Colonic mucosa (tissue), 4 donors: ENCODE measurements at regions not wholly inside any gene's neighbourhood (a gene's known extent, or its start where the extent isn't known, plus 50 kb on each side); places are given as distances from the start of the nearest gene placed in this dataset.

Source experiments
- DNase-seq: peaks from one replicate; pipeline ENCODE4 v3.0.0-alpha.2; 2020
- H3K27ac ChIP-seq: fragments of 200-600 bp; one replicate; pipeline ENCODE4 v1.8.0; 2021
- H3K27me3 ChIP-seq: fragments of 200-600 bp; one replicate; pipeline ENCODE4 v1.8.0; 2021
- H3K36me3 ChIP-seq: fragments of 200-600 bp; one replicate; pipeline ENCODE4 v1.8.0; 2021
- H3K4me1 ChIP-seq: fragments of 200-600 bp; one replicate; pipeline ENCODE4 v1.8.0; 2021; ENCODE audit warnings: mild to moderate bottlenecking
- H3K4me3 ChIP-seq: fragments of 200-600 bp; one replicate; pipeline ENCODE4 v1.8.0; 2021
- H3K9ac ChIP-seq, 2 donors: one replicate each; pipeline ENCODE4 v1.7.0; 2013; ENCODE audit warnings: control low read depth in 2 of 2, low read depth in 2 of 2, low read length in 2 of 2
- H3K9me3 ChIP-seq: fragments of 200-600 bp; one replicate; pipeline ENCODE4 v1.8.0; 2021
- intact Hi-C: fragments of 100-400 bp; cut with DNase I; formaldehyde crosslinking; loops from one replicate; pipeline ENCODE4 v1.14.1; 2022
- TF ChIP-seq, protein P1 (sequence below): fragments of 200-600 bp; IDR thresholded peaks from one replicate; pipeline ENCODE4 v1.8.0; 2022; ENCODE audit warnings: antibody characterized with exemption, mild to moderate bottlenecking
- donor health status: healthy.
- donor health status: DM: no; HTN: no; CAD: no.
- donor health status: DM: no; HTN: no; CAD: no.

- H3K27me3 ChIP-seq = no peaks in the 10 kb centered on the region
- H3K9ac ChIP-seq = no peak overlapping the region
- no peaks in the 10 kb centered on the region for H3K36me3 ChIP-seq
- H3K4me1 ChIP-seq = no peaks in the 10 kb centered on the region
- no peak for DNase-seq
- no peaks in the 10 kb centered on the region for H3K9me3 ChIP-seq
- TF ChIP-seq, protein P1, sequence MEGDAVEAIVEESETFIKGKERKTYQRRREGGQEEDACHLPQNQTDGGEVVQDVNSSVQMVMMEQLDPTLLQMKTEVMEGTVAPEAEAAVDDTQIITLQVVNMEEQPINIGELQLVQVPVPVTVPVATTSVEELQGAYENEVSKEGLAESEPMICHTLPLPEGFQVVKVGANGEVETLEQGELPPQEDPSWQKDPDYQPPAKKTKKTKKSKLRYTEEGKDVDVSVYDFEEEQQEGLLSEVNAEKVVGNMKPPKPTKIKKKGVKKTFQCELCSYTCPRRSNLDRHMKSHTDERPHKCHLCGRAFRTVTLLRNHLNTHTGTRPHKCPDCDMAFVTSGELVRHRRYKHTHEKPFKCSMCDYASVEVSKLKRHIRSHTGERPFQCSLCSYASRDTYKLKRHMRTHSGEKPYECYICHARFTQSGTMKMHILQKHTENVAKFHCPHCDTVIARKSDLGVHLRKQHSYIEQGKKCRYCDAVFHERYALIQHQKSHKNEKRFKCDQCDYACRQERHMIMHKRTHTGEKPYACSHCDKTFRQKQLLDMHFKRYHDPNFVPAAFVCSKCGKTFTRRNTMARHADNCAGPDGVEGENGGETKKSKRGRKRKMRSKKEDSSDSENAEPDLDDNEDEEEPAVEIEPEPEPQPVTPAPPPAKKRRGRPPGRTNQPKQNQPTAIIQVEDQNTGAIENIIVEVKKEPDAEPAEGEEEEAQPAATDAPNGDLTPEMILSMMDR = no peak
- intact Hi-C loops = no loop called here
- H3K4me3 ChIP-seq = no peak overlapping the region
- no peak overlapping the region for H3K27ac ChIP-seq
Observed at GRCh38 chr9:13735181-13735580, 455.7 kb upstream of the MPDZ start.

- H3K9me3 ChIP-seq = no peaks in the 10 kb centered on the region
- intact Hi-C loops = no loop called here
Observed at GRCh38 chr9:13734601-13735000, 455.1 kb upstream of the MPDZ start.

GRCh38 chr9:13732290-13732689 lies 452.8 kb upstream of the MPDZ start:
- DNase-seq = no peak
- no peaks in the 10 kb centered on the region for H3K4me1 ChIP-seq
- TF ChIP-seq, protein P1 = no peak
- H3K9me3 ChIP-seq = no peaks in the 10 kb centered on the region
- H3K27me3 ChIP-seq = no peaks in the 10 kb centered on the region
- H3K27ac ChIP-seq = no peak overlapping the region
- no peak overlapping the region for H3K4me3 ChIP-seq
- H3K36me3 ChIP-seq = no peaks in the 10 kb centered on the region
- intact Hi-C loops = no loop called here
- no peak overlapping the region for H3K9ac ChIP-seq

More at GRCh38 chr9:13734601-13735000, 455.1 kb upstream of the MPDZ start:
- no peak for DNase-seq
- Histone ChIP-seq H3K27me3 (no peaks in the 10 kb centered on the region), H3K27ac (no peak overlapping the region), H3K4me1 (no peaks in the 10 kb centered on the region), H3K9ac (no peak overlapping the region), H3K4me3 (no peak overlapping the region), H3K36me3 (no peaks in the 10 kb centered on the region)
- TF ChIP-seq, protein P1 = no peak

GRCh38 chr9:13731637-13732036 lies 452.1 kb upstream of the MPDZ start:
- H3K9me3 ChIP-seq = no peaks in the 10 kb centered on the region
- H3K4me3 ChIP-seq = no peak overlapping the region
- H3K4me1 ChIP-seq = no peaks in the 10 kb centered on the region
- TF ChIP-seq, protein P1 = no peak
- H3K27ac ChIP-seq = no peak overlapping the region
- no peaks in the 10 kb centered on the region for H3K36me3 ChIP-seq
- H3K9ac ChIP-seq = no peak overlapping the region
- no peaks in the 10 kb centered on the region for H3K27me3 ChIP-seq
- no peak for DNase-seq
- intact Hi-C loops = no loop called here

- Histone ChIP-seq H3K36me3 (no peaks in the 10 kb centered on the region), H3K27ac (no peak overlapping the region), H3K27me3 (no peaks in the 10 kb centered on the region), H3K9me3 (no peaks in the 10 kb centered on the region), H3K4me1 (no peaks in the 10 kb centered on the region), H3K9ac (no peak overlapping the region), H3K4me3 (no peak overlapping the region)
- DNase-seq = no peak
- intact Hi-C loops = no loop called here
- TF ChIP-seq, protein P1 = no peak
Observed at GRCh38 chr9:13729955-13730354, 450.5 kb upstream of the MPDZ start.
